ENCODE measurements at regions not wholly inside any gene's neighbourhood (a gene's known extent, or its start where the extent isn't known, plus 50 kb on each side); places are given as distances from the start of the nearest gene placed in this dataset.

- peak; percentile 63 to 76 (median 64); a peak in 5 of 6 replicates for TF ChIP-seq CTCF (IDR thresholded peaks at IDR 0.05 in 2 of 3, conservative IDR thresholded peaks at IDR 0.05 in 1 of 3; ENCODE audit: insufficient read depth in 2 of 3, low read depth in 1 of 3, low read length in 3 of 3)
- 0 out of 2 replicates have a peak, but pooled peaks have one; percentile 22 for TF ChIP-seq ARID2 (IDR thresholded peaks at IDR 0.05)
Observed at GRCh38 chr16:29114989-29115801, 130.3 kb downstream of the LAT start (continued).

GRCh38 chr16:29114574-29114973 lies 129.7 kb downstream of the LAT start:
- FAIRE-seq (no peak), ATAC-seq (no peak), DNase-seq (ENCODE audit: extremely low read depth in 1 of 4, low spot score in 3 of 4) (peak in 1 of 4 experiments; percentile 10)
- H3K4me2 ChIP-seq (ENCODE audit: insufficient read depth, low read length) = no peak overlapping the region
- CTCF ChIA-PET (ENCODE audit: low intra/inter-chr PET ratio) = no interaction called here
- H3K36me3 ChIP-seq (ENCODE audit: control insufficient read depth, insufficient read depth, low read length) = no peaks in the 10 kb centered on the region
- WGBS (ENCODE audit: insufficient coverage, low coverage, missing lambda C conversion rate) = 10% methylated on average over 6 of the region's 6 CpGs
- intact Hi-C loops (cut with micrococcal nuclease) (no loop called here), in situ Hi-C loops (cut with MboI) (no loop called here)
- H2AFZ ChIP-seq (ENCODE audit: low read depth, low read length) = no peak overlapping the region
- no peaks in the 10 kb centered on the region for H4K20me1 ChIP-seq (replicated peaks; ENCODE audit: control insufficient read depth, insufficient read depth, low read length)
- POLR2A ChIA-PET = no interaction called here
- peaks cover 11 to 23% of the 10 kb centered on the region in 2 experiments for H3K27me3 ChIP-seq (ENCODE audit: control insufficient read depth in 2 of 2, insufficient read depth in 2 of 2, low read length in 2 of 2)
- peak overlapping the region in 1 of 2 experiments; percentile 49; a peak in 1 of 4 replicates for H3K9ac ChIP-seq (ENCODE audit: insufficient read depth in 1 of 2, low read depth in 2 of 2, low read length in 2 of 2)
- H3K9me3 ChIP-seq (replicated peaks; ENCODE audit: control insufficient read depth, insufficient read depth, low read depth, low read length) = no peaks in the 10 kb centered on the region
- H3K27ac ChIP-seq (ENCODE audit: extremely low read depth, low read depth, low read length) = no peak overlapping the region
- no peaks in the 10 kb centered on the region for H3K9me1 ChIP-seq (ENCODE audit: control insufficient read depth, insufficient read depth, low read length)
- H3K4me1 ChIP-seq (replicated peaks in 1 of 2; ENCODE audit: control insufficient read depth in 2 of 2, insufficient read depth in 2 of 2, low read length in 2 of 2) = peaks cover 8 to 13% of the 10 kb centered on the region in 2 experiments; a peak in 4 of 5 replicates
- no peak overlapping the region for H3K4me3 ChIP-seq
- no TSS peak for BruUV-seq (replicated peaks)
- H3K79me2 ChIP-seq (ENCODE audit: control insufficient read depth, insufficient read depth, low read length) = no peaks in the 10 kb centered on the region
- TF ChIP-seq ZNF449 (CRISPR knock-in tag; IDR thresholded peaks at IDR 0.05) = no peak
- TF ChIP-seq ZNF263 (CRISPR knock-in tag; IDR thresholded peaks at IDR 0.05; ENCODE audit: borderline replicate concordance) = no peak
- TF ChIP-seq MEIS2 (IDR thresholded peaks at IDR 0.05; ENCODE audit: partially characterized antibody) = no peak
- no peak for TF ChIP-seq PRPF4 (IDR thresholded peaks at IDR 0.05; ENCODE audit: insufficient read depth, low read depth, low read length, poor library complexity, severe bottlenecking)
- TF ChIP-seq USF2 (CRISPR knock-in tag; IDR thresholded peaks at IDR 0.05) = peak; percentile 49; the same call in 1 of the 2 replicates
- no peak for TF ChIP-seq SMARCB1 (IDR thresholded peaks at IDR 0.05; ENCODE audit: insufficient read length, low read depth)
- no peak for TF ChIP-seq IRF1 (CRISPR knock-in tag; IDR thresholded peaks at IDR 0.05; ENCODE audit: borderline replicate concordance)
- TF ChIP-seq BHLHE40 (IDR thresholded peaks at IDR 0.05; ENCODE audit: low read length) = peak; percentile 49; the same call in 1 of the 2 replicates
- TF ChIP-seq USF1 (CRISPR knock-in tag; IDR thresholded peaks at IDR 0.05) = peak; percentile 80
- TF ChIP-seq BCOR (IDR thresholded peaks at IDR 0.05) = no peak

Measured in K562 (cell line).